Kidney epithelial cell (primary cell): ENCODE measurements at regions not wholly inside any gene's neighbourhood (a gene's known extent, or its start where the extent isn't known, plus 50 kb on each side); places are given as distances from the start of the nearest gene placed in this dataset.

Experiments used
- DNase-seq: peaks from one replicate; pipeline ENCODE4 v3.0.0-alpha.2; 2010; ENCODE audit warnings: low read depth
- H3K27me3 ChIP-seq: 2 replicates; pipeline ENCODE4 v1.6.0; 2011; ENCODE audit warnings: low read length; ENCODE audit not compliant: control insufficient read depth, insufficient read depth
- H3K36me3 ChIP-seq: 2 replicates; pipeline ENCODE4 v1.5.1; 2011; ENCODE audit warnings: low read length; ENCODE audit not compliant: control insufficient read depth, insufficient read depth
- H3K4me3 ChIP-seq: 2 replicates; pipeline ENCODE4 v1.5.1; 2011; ENCODE audit warnings: low read depth, mild to moderate bottlenecking, control low read depth, low read length
- CTCF ChIP-seq: IDR thresholded peaks from 2 replicates; pipeline ENCODE4 v1.5.1; 2011; ENCODE audit warnings: mild to moderate bottlenecking, moderate library complexity, low read length, control low read depth, inconsistent platforms; ENCODE audit not compliant: insufficient read depth, poor library complexity, severe bottlenecking

GRCh38 chr2:34844629-34845028, 1245.5 kb upstream of the FAM98A start:
- TF ChIP-seq CTCF: no peak
- Histone ChIP-seq H3K27me3 (no peaks in the 10 kb centered on the region), H3K36me3 (no peaks in the 10 kb centered on the region), H3K4me3 (no peak overlapping the region)
- no peak for DNase-seq

GRCh38 chr2:34838408-34838807, 1239.3 kb upstream of the FAM98A start:
- H3K4me3 ChIP-seq: no peak overlapping the region
- DNase-seq: no peak
- no peak for TF ChIP-seq CTCF
- no peaks in the 10 kb centered on the region for H3K27me3 ChIP-seq
- H3K36me3 ChIP-seq: no peaks in the 10 kb centered on the region

GRCh38 chr2:34836361-34836760, 1237.3 kb upstream of the FAM98A start:
- Histone ChIP-seq H3K27me3 (no peaks in the 10 kb centered on the region), H3K4me3 (no peak overlapping the region), H3K36me3 (no peaks in the 10 kb centered on the region)
- DNase-seq: no peak
- no peak for TF ChIP-seq CTCF

DNA sequence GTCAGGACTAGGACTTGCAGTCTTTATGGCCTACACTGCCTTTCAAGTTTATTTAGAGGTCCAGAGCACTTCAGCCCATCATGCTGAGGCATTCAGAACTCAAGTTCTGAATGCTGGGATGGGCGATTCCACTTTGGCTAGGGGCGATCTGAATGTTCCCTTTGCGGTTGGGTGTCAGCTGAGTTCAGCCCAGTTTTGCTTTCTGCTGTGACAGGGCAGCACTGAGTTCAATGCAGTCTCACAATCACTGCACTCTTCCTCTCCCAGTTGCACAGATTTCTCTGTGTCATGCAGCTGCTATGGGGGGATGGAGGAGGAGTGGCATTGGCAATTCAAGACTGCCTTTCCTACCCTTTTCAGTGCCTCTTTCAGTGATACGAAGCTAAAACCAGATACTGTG, 1232.0 kb upstream of the FAM98A start:
- DNase-seq: no peak

GRCh38 chr2:34828481-34828880, 1229.4 kb upstream of the FAM98A start:
- no peak for DNase-seq
- no peak for TF ChIP-seq CTCF
- Histone ChIP-seq H3K4me3 (no peak overlapping the region), H3K27me3 (no peaks in the 10 kb centered on the region), H3K36me3 (no peaks in the 10 kb centered on the region)

More for the DNA sequence above, 1232.0 kb upstream of the FAM98A start:
- TF ChIP-seq CTCF: no peak
- no peaks in the 10 kb centered on the region for H3K36me3 ChIP-seq
- no peak overlapping the region for H3K4me3 ChIP-seq
- no peaks in the 10 kb centered on the region for H3K27me3 ChIP-seq

DNA sequence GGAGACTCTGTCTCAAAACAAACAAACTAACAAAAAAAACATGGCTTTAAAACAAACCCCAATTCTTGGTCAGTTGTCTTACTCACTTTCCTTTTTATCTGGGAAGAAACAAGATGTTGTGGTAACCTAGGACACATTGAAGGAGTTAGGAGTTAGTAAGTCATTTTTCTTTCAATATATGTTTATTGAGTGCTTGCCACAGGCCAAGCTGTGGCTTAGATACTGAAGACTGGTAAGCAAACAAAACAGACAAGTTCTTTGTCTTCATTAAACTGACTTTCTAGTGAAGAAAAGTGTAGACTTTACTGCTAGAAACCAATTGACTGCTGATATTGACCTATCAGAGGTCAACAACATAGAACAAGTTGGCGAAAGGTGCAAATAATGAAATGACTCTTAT, 1228.3 kb upstream of the FAM98A start:
- no peak for DNase-seq
- no peak overlapping the region for H3K4me3 ChIP-seq
- no peak for TF ChIP-seq CTCF

More for the DNA sequence above, 1228.3 kb upstream of the FAM98A start:
- no peaks in the 10 kb centered on the region for H3K36me3 ChIP-seq
- no peaks in the 10 kb centered on the region for H3K27me3 ChIP-seq
